SU-DHL-6 (cell line): ENCODE measurements at regions not wholly inside any gene's neighbourhood (a gene's known extent, or its start where the extent isn't known, plus 50 kb on each side); places are given as distances from the start of the nearest gene placed in this dataset.

Experiments used
- H2AFZ ChIP-seq: fragments of 200-600 bp; sonication (generic); 2 replicates; pipeline ENCODE4 v1.6.1; 2014; ENCODE audit warnings: low read depth, mild to moderate bottlenecking, moderate library complexity, mixed read lengths, antibody characterized with exemption, low read length; ENCODE audit not compliant: severe bottlenecking
- H3F3A ChIP-seq: fragments of 200-600 bp; shearing (Covaris generic); 2 replicates; pipeline ENCODE4 v1.6.0; 2016; ENCODE audit warnings: antibody characterized with exemption, mild to moderate bottlenecking; ENCODE audit not compliant: insufficient read depth
- H3K27ac ChIP-seq: fragments of 200-600 bp; sonication (generic); 2 replicates; pipeline ENCODE4 v1.5.1; 2016; ENCODE audit warnings: low read depth, mild to moderate bottlenecking, low read length, moderate library complexity, mixed read lengths
- H3K27me3 ChIP-seq: fragments of 200-600 bp; sonication (generic), shearing (Covaris generic); 2 replicates; pipeline ENCODE4 v1.6.0; 2014; ENCODE audit warnings: mild to moderate bottlenecking, low read length
- H3K36me3 ChIP-seq: fragments of 200-600 bp; sonication (generic); 2 replicates; pipeline ENCODE4 v1.6.1; 2014; ENCODE audit warnings: mild to moderate bottlenecking, low read length, mixed read lengths
- H3K4me2 ChIP-seq: fragments of 300-600, 200-600 bp; shearing (Covaris generic), sonication (generic); 2 replicates; pipeline ENCODE4 v1.6.0; 2014; ENCODE audit warnings: low read length, low read depth, mild to moderate bottlenecking; ENCODE audit not compliant: poor library complexity, severe bottlenecking
- H3K4me3 ChIP-seq: fragments of 200-600 bp; sonication (generic); 2 replicates; pipeline ENCODE4 v1.5.1; 2014; ENCODE audit warnings: antibody characterized with exemption, low read length, mild to moderate bottlenecking, mixed read lengths; ENCODE audit not compliant: insufficient read depth, poor library complexity, severe bottlenecking
- H3K79me2 ChIP-seq: fragments of 200-600 bp; sonication (generic); 2 replicates; pipeline ENCODE4 v1.6.1; 2014; ENCODE audit warnings: mild to moderate bottlenecking, low read length, moderate library complexity; ENCODE audit not compliant: insufficient read depth
- H3K9ac ChIP-seq: fragments of 200-600 bp; sonication (generic); 2 replicates; pipeline ENCODE4 v1.7.0; 2014; ENCODE audit warnings: mild to moderate bottlenecking, low read length
- H3K9me2 ChIP-seq: fragments of 200-600 bp; sonication (generic); replicated peaks from 2 replicates; pipeline ENCODE4 v1.6.1; 2014; ENCODE audit warnings: low read length; ENCODE audit not compliant: insufficient read depth
- H3K9me3 ChIP-seq: fragments of 200-600 bp; sonication (generic); 2 replicates; pipeline ENCODE4 v1.6.1; 2014; ENCODE audit warnings: low read length, mixed read lengths; ENCODE audit not compliant: insufficient read depth
- H4K20me1 ChIP-seq: fragments of 200-600 bp; sonication (generic); 2 replicates; pipeline ENCODE4 v1.6.1; 2014; ENCODE audit warnings: low read depth, mild to moderate bottlenecking, antibody characterized with exemption, low read length, moderate library complexity, mixed read lengths
- CTCF ChIP-seq: fragments of 200-600 bp; sonication (generic); IDR thresholded peaks from one replicate; pipeline ENCODE4 v1.5.1; 2017; ENCODE audit warnings: antibody characterized with exemption, mild to moderate bottlenecking, low read length, moderate library complexity; ENCODE audit not compliant: insufficient read depth, poor library complexity, severe bottlenecking
- EZH2phosphoT487 ChIP-seq: fragments of 200-600 bp; sonication (generic), shearing (Covaris generic); conservative IDR thresholded peaks from 2 replicates; pipeline ENCODE4 v1.6.1; 2018; ENCODE audit warnings: mild to moderate bottlenecking, antibody characterized with exemption, low read length, moderate library complexity, mixed read lengths

DNA sequence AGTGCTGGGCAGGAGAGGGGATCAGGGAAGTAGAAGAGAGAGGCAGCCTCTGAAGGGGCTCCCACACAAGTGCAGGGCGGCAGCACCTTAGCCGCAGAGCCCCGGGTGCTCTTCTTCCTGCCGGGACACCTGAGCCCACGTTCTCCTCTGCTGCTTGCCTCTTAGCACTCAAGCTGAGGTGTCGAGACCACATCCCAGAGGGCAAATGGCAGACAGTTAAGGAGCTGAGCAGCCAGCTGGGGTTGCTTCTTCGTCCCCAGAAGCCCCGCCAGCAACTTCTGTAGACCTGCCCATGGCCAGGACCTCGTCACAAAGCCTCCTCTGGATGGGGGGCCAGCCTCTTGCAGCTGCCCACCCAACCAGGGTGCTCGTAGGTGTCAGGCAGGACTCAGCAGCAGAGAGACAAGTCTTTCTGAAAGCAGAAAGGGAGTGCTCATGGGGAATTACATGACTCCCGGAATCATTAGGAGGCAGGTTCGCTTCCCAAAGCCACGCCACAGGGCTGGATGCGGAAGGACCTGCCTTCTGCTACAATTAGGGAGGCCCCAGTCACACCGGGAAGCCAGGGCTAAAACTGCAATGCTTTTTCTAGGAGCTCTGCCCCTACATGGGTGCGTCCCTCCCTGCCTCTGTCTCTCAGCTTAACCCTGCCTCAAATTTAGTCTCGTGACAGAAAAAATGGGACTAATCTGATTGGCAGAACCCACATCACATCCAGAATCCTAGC is 141.4 kb upstream of the RAB4A start:
- Histone ChIP-seq H2AFZ (no peak overlapping the region), H3K4me2 (peak overlapping the region; percentile 21), H4K20me1 (no peaks in the 10 kb centered on the region), H3K79me2 (no peaks in the 10 kb centered on the region), H3K27me3 (no peaks in the 10 kb centered on the region), H3K9me3 (no peaks in the 10 kb centered on the region), H3F3A (no peaks in the 10 kb centered on the region), H3K36me3 (no peaks in the 10 kb centered on the region), H3K9ac (no peak overlapping the region), H3K27ac (no peak overlapping the region), H3K4me3 (no peak overlapping the region), H3K9me2 (no peaks in the 10 kb centered on the region)
- TF ChIP-seq CTCF = no peak
- TF ChIP-seq EZH2phosphoT487 = no peak

DNA sequence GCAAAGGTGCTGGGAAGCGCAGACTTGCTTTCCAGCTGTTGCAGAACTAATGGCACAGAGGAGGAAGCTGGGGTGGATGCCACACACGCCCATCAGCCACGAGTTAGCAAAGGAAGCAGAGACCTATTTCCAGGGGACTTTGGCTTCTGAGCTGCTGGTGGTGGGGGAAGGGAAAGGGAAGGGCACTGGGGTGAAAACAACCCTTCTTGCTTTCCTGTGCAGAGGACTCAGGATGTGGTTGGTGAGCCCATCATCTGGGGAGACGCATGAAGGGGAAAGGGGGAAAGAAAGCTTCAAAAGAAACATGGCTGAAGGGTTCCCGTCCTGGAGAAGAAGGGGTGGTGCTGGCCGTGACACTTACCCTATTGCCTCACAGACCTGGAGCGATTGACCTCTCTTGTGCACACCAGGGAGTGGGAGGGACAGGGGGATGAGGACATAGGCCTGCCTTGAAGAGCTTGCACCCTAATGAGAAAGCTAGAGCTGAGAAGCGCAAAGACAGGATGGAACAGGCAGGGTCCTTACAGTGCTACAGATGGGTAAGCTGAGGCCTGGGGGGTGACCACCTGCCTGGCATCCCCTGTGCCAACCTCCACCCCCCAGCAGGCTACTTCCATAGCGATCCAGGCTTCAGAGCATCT is 140.8 kb upstream of the RAB4A start:
- no peaks in the 10 kb centered on the region for H3K9me2 ChIP-seq
- H3K4me2 ChIP-seq = no peak overlapping the region
- no peaks in the 10 kb centered on the region for H3F3A ChIP-seq
- no peaks in the 10 kb centered on the region for H3K27me3 ChIP-seq
- no peaks in the 10 kb centered on the region for H3K9me3 ChIP-seq
- no peaks in the 10 kb centered on the region for H4K20me1 ChIP-seq
- TF ChIP-seq CTCF = no peak
- no peak for TF ChIP-seq EZH2phosphoT487
- no peak overlapping the region for H3K9ac ChIP-seq
- H3K4me3 ChIP-seq = no peak overlapping the region
- no peak overlapping the region for H2AFZ ChIP-seq
- H3K27ac ChIP-seq = no peak overlapping the region
- no peaks in the 10 kb centered on the region for H3K36me3 ChIP-seq
- H3K79me2 ChIP-seq = no peaks in the 10 kb centered on the region

- Histone ChIP-seq H3K79me2 (no peaks in the 10 kb centered on the region), H4K20me1 (no peaks in the 10 kb centered on the region), H3K36me3 (no peaks in the 10 kb centered on the region), H3F3A (no peaks in the 10 kb centered on the region), H2AFZ (no peak overlapping the region), H3K27ac (no peak overlapping the region), H3K9me3 (no peaks in the 10 kb centered on the region), H3K27me3 (no peaks in the 10 kb centered on the region), H3K9ac (no peak overlapping the region), H3K4me2 (no peak overlapping the region), H3K4me3 (no peak overlapping the region), H3K9me2 (no peaks in the 10 kb centered on the region)
- TF ChIP-seq CTCF (no peak), EZH2phosphoT487 (no peak)
Measured at GRCh38 chr1:229131243-229132105, 139.4 kb upstream of the RAB4A start.
